PFSK-1 (cell line): ENCODE measurements at regions not wholly inside any gene's neighbourhood (a gene's known extent, or its start where the extent isn't known, plus 50 kb on each side); places are given as distances from the start of the nearest gene placed in this dataset.

ENCODE experiments used
- FOXP2 ChIP-seq: optimal IDR thresholded peaks from 2 replicates; pipeline ENCODE3; 2011; ENCODE audit warnings: borderline replicate concordance, control low read depth, inconsistent platforms; ENCODE audit not compliant: insufficient read depth; ENCODE audit errors: extremely low read length, extremely low read depth
- POLR2AphosphoS5 ChIP-seq: IDR thresholded peaks from 2 replicates; pipeline ENCODE4 v1.6.1; 2012; ENCODE audit warnings: low read depth, mild to moderate bottlenecking, control low read depth, low read length, moderate library complexity
- TAF1 ChIP-seq: IDR thresholded peaks from 2 replicates; pipeline ENCODE4 v1.6.1; 2012; ENCODE audit warnings: low read length, control low read depth, borderline replicate concordance; ENCODE audit not compliant: insufficient read depth

DNA sequence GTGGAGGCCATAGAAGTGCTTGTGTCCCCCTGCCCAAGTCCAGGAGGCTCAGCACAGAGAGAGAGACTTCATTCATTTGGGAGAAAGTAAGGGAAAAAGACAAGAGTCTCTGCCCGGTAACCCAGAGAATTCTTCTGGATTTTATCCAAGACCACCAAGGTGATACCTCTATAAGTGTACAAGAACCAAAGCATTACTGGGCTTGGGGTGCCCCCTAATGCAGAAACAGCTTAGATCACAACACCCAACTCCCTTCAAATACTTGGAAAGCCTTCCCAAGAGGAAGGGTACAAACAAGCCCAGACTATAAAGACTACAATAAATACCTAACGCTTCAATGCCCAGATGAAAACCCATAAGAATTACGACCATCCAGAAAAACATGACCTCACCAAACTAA is 119.7 kb upstream of the PDE3A start:
- TF ChIP-seq POLR2AphosphoS5, result no peak
- TF ChIP-seq TAF1, result no peak
- no peak for TF ChIP-seq FOXP2
